HepG2 (cell line): ENCODE measurements at regions not wholly inside any gene's neighbourhood (a gene's known extent, or its start where the extent isn't known, plus 50 kb on each side); places are given as distances from the start of the nearest gene placed in this dataset.

Experiments
- ATAC-seq: fragments of 200-7000 bp; cut with Tn5 transposase; 3 replicates; pipeline ENCODE4 v1.9.1; 2020; ENCODE audit warnings: mild to moderate bottlenecking, moderate library complexity
- BruUV-seq: library from RNA; stranded (reverse); fragments of 400-500 nt; replicated peaks from 2 replicates; lab custom pipeline; 2021; lab: Mats Ljungman, UMichigan
- CTCF ChIA-PET: fragments of 300-600 bp; formaldehyde crosslinking; extraction: SDS; loops from one replicate; lab custom pipeline; 2021; ENCODE audit warnings: low total read pairs, inconsistent platforms, low intra/inter-chr PET ratio; lab: Yijun Ruan, JAX
- POLR2A ChIA-PET: fragments of 350-600 bp; sonication (Branson Sonifier 250); formaldehyde crosslinking; loops from one replicate; lab custom pipeline; 2020; ENCODE audit warnings: antibody characterized with exemption, inconsistent platforms; lab: Yijun Ruan, JAX
- DNase-seq: peaks from one replicate; pipeline ENCODE4 v3.0.0-alpha.2; 2015; ENCODE audit warnings: low spot score
- FAIRE-seq: peaks from 3 replicates; lab custom pipeline; 2011; peaks lifted over from hg19 to GRCh38; lab: Jason Lieb, UNC
- H2AFZ ChIP-seq: one replicate; pipeline ENCODE4 v1.6.1; 2011; ENCODE audit warnings: low read length, inconsistent platforms
- H3K27ac ChIP-seq: fragments of 300-600 bp; 3 replicates; pipeline ENCODE4 v1.8.0; 2011; ENCODE audit warnings: mixed run types, mild to moderate bottlenecking, mixed read lengths, low read length, inconsistent platforms; ENCODE audit not compliant: insufficient read depth; ENCODE audit errors: extremely low read length
- H3K27me3 ChIP-seq, 2 experiments: fragments of 200-600 bp in 1 of 2; 2 replicates in 1 of 2; 3 replicates in 1 of 2; pipeline versions ENCODE4 v1.6.0 to v1.8.0; 2011; ENCODE audit warnings: low read length in 2 of 2, mild to moderate bottlenecking in 2 of 2, moderate library complexity in 2 of 2, inconsistent platforms in 1 of 2; ENCODE audit not compliant: insufficient read depth in 2 of 2, control insufficient read depth in 1 of 2
- H3K36me3 ChIP-seq, 2 experiments: fragments of 200-600 bp in 1 of 2; replicated peaks in 1 of 2; 2 replicates in 1 of 2; 3 replicates in 1 of 2; pipeline versions ENCODE4 v1.5.1 to v1.8.0; 2011; ENCODE audit warnings: low read length in 2 of 2, inconsistent platforms in 1 of 2; ENCODE audit not compliant: insufficient read depth in 2 of 2, control insufficient read depth in 1 of 2
- H3K4me1 ChIP-seq: 2 replicates; pipeline ENCODE4 v1.5.1; 2012; ENCODE audit warnings: low read length, inconsistent platforms; ENCODE audit not compliant: insufficient read depth
- H3K4me2 ChIP-seq: 2 replicates; pipeline ENCODE4 v1.6.0; 2011; ENCODE audit warnings: low read depth, low read length, inconsistent platforms
- H3K4me3 ChIP-seq, 3 experiments: fragments of 200-600 bp in 1 of 3; sonication (generic), shearing (Covaris generic) in 1 of 3; replicated peaks in 1 of 3; 2 replicates each; pipeline ENCODE4 v1.5.1; 2011 to 2016; ENCODE audit warnings: low read length in 3 of 3, inconsistent platforms in 2 of 3, low read depth in 2 of 3, mild to moderate bottlenecking in 2 of 3, control low read depth in 1 of 3, mixed read lengths in 1 of 3; ENCODE audit not compliant: insufficient read depth in 1 of 3
- H3K79me2 ChIP-seq: one replicate; pipeline ENCODE4 v1.6.1; 2011; ENCODE audit warnings: low read length, inconsistent platforms; ENCODE audit not compliant: insufficient read depth
- H3K9ac ChIP-seq: 2 replicates; pipeline ENCODE4 v1.6.0; 2011; ENCODE audit warnings: mild to moderate bottlenecking, low read depth, low read length, inconsistent platforms; ENCODE audit not compliant: insufficient read depth
- H3K9me3 ChIP-seq: 2 replicates; pipeline ENCODE4 v1.5.1; 2012; ENCODE audit warnings: mild to moderate bottlenecking, low read length
- H4K20me1 ChIP-seq: 2 replicates; pipeline ENCODE4 v1.6.0; 2011; ENCODE audit warnings: inconsistent platforms, mild to moderate bottlenecking, low read length, moderate library complexity; ENCODE audit not compliant: insufficient read depth
- ADNP ChIP-seq: sonication (generic); formaldehyde crosslinking; IDR thresholded peaks from 2 replicates; pipeline ENCODE4 v1.4.0; 2020; ENCODE audit warnings: missing genetic modification reagents
- ATF7 ChIP-seq, 2 experiments: fragments of 450-650 bp in 1 of 2; sonication (generic) in 1 of 2; formaldehyde crosslinking in 1 of 2; IDR thresholded peaks; 2 replicates each; pipeline versions ENCODE4 v1.4.0 to v1.6.1; 2016 to 2020; ENCODE audit warnings: antibody characterized with exemption in 1 of 2, mild to moderate bottlenecking in 1 of 2, missing genetic modification reagents in 1 of 2
- CEBPZ ChIP-seq: IDR thresholded peaks from 2 replicates; pipeline ENCODE4 v1.6.1; 2012; ENCODE audit warnings: low read length, improper control_type of control experiment
- GTF2F1 ChIP-seq: fragments of 150-350 bp; IDR thresholded peaks from 2 replicates; pipeline ENCODE4 v1.6.1; 2014; ENCODE audit warnings: low read length
- HMG20B ChIP-seq: conservative IDR thresholded peaks from 2 replicates; pipeline ENCODE4 v1.6.1; 2016; ENCODE audit warnings: missing genetic modification reagents, missing compliant biosample characterization
- HMGXB3 ChIP-seq: sonication (generic); formaldehyde crosslinking; IDR thresholded peaks from 2 replicates; pipeline ENCODE4 v1.4.0; 2020; ENCODE audit warnings: missing genetic modification reagents, borderline replicate concordance
- HNF4A ChIP-seq: sonication (generic); formaldehyde crosslinking; IDR thresholded peaks from 2 replicates; pipeline ENCODE4 v1.4.0; 2020; ENCODE audit warnings: missing genetic modification reagents
- SCMH1 ChIP-seq: sonication (generic); formaldehyde crosslinking; IDR thresholded peaks from 2 replicates; pipeline ENCODE4 v1.9.0; 2021; ENCODE audit warnings: missing genetic modification reagents, mild to moderate bottlenecking, borderline replicate concordance
- TP53 ChIP-seq: sonication (generic); formaldehyde crosslinking; conservative IDR thresholded peaks from 2 replicates; pipeline ENCODE4 v1.4.0; 2020; ENCODE audit warnings: missing genetic modification reagents
- ZBTB21 ChIP-seq: sonication (generic); formaldehyde crosslinking; IDR thresholded peaks from 2 replicates; pipeline ENCODE4 v1.4.0; 2020; ENCODE audit warnings: missing genetic modification reagents
- WGBS: methylation state at CpG from one replicate; pipeline ENCODE4 v1.1.6; 2017; ENCODE audit warnings: low lambda C conversion rate; 5-methylcytosine and 5-hydroxymethylcytosine counted together
- in situ Hi-C: cut with HindIII; loops from 2 replicates; pipeline ENCODE4 v1.10.0; 2017; ENCODE audit warnings: low pct_unique_long_range_greater_than_20kb; ENCODE audit not compliant: extremely low pct_ligation_motif_present
- intact Hi-C: fragments of 100-400 bp; cut with micrococcal nuclease; formaldehyde crosslinking; loops from one replicate; pipeline ENCODE4 v1.10.0; 2022; ENCODE audit not compliant: unreplicated experiment
- TF ChIP-seq, protein P1 (sequence below): sonication (generic); formaldehyde crosslinking; IDR thresholded peaks from 2 replicates; pipeline ENCODE4 v1.8.1; 2023; ENCODE audit warnings: mild to moderate bottlenecking, missing genetic modification reagents, borderline replicate concordance

GRCh38 chr7:137151690-137152052 lies 191.9 kb downstream of the PTN start:
- BruUV-seq: no TSS peak
- ATAC-seq: no peak

DNA sequence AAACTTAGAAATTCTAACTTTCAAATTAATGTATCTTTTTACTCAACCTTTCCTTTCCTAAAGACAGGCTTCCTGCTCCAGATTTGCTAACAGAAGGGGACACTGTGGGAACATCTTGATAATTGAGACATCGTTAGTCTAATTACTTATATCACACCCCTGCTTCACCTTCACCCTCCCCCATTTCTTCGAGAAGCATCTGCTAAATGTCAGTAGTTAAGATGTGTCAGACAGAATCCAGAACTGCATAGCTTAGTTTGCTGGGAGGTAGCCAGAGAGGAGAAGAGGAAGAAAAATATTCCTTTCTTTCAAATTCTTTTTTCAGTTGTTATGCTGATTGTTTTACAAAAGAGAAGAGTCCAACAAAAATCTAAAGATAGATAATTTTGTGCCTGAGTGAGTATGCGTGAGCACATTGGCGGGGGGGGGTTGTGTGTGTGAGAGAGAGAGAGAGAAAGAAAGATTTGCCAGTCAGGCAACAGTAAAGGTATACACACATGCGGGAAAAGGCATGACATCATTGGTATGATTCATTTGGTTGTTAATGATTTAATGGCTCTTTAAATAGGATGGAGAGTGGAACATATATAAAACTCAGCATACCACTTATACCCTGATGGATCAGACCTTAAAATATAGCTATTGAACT lies 192.4 kb downstream of the PTN start:
- Histone ChIP-seq H3K9me3 (no peaks in the 10 kb centered on the region), H3K4me1 (no peaks in the 10 kb centered on the region), H3K27ac (no peak overlapping the region), H3K9ac (no peak overlapping the region), H3K4me3 (no peak overlapping the region)
- POLR2A ChIA-PET: no interaction called here
- FAIRE-seq (no peak), ATAC-seq (no peak)
- intact Hi-C loops: no loop called here
- TF ChIP-seq SCMH1 (CRISPR knock-in tag) (no peak), ZBTB21 (CRISPR knock-in tag) (no peak), TP53 (CRISPR knock-in tag) (no peak), HMGXB3 (no peak), HMG20B (CRISPR knock-in tag) (no peak), GTF2F1 (no peak), CEBPZ (no peak), HNF4A (CRISPR knock-in tag) (no peak)
- TF ChIP-seq, protein P1, sequence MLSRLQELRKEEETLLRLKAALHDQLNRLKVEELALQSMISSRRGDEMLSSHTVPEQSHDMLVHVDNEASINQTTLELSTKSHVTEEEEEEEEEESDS: no peak
- TF ChIP-seq, all 625 proteins: peak for 0
- under 1% methylated on average over 5 of the region's 5 CpGs for WGBS
- Histone ChIP-seq H3K79me2 (no peaks in the 10 kb centered on the region), H4K20me1 (no peaks in the 10 kb centered on the region), H2AFZ (no peak overlapping the region), H3K27me3 (no peaks in the 10 kb centered on the region), H3K4me2 (no peak overlapping the region), H3K36me3 (no peaks in the 10 kb centered on the region)
- no peak for DNase-seq
- CTCF ChIA-PET: no interaction called here
- in situ Hi-C loops: no loop called here
- no TSS peak for BruUV-seq

More at GRCh38 chr7:137151690-137152052, 191.9 kb downstream of the PTN start:
- in situ Hi-C loops: no loop called here
- H3K4me3 ChIP-seq: no peak overlapping the region
- intact Hi-C loops: no loop called here
- TF ChIP-seq ADNP (CRISPR knock-in tag) (no peak), ATF7 (IDR thresholded peaks at IDR 0.05) (peak; percentile 77), ATF7 (CRISPR knock-in tag; IDR thresholded peaks at IDR 0.05) (no peak)
- TF ChIP-seq, all 625 proteins: peak for 1
- H3K27ac ChIP-seq: no peak overlapping the region
- H3K9ac ChIP-seq: no peak overlapping the region
- H3K36me3 ChIP-seq: no peaks in the 10 kb centered on the region
- no peaks in the 10 kb centered on the region for H3K79me2 ChIP-seq
- no peak for FAIRE-seq
- DNase-seq: no peak
- no peaks in the 10 kb centered on the region for H3K4me1 ChIP-seq
- CTCF ChIA-PET: no interaction called here
- WGBS: 2% methylated on average over 2 of the region's 2 CpGs
- no peak overlapping the region for H2AFZ ChIP-seq
- H3K4me2 ChIP-seq: no peak overlapping the region
- no peaks in the 10 kb centered on the region for H4K20me1 ChIP-seq
- POLR2A ChIA-PET: no interaction called here
- H3K9me3 ChIP-seq: no peaks in the 10 kb centered on the region
- H3K27me3 ChIP-seq: no peaks in the 10 kb centered on the region
